Midbrain (tissue), 1 donor: ENCODE measurements at regions not wholly inside any gene's neighbourhood (a gene's known extent, or its start where the extent isn't known, plus 50 kb on each side); places are given as distances from the start of the nearest gene placed in this dataset.

ENCODE experiments used
- DNase-seq: peaks from one replicate; lab custom pipeline; 2025; lab: John Stamatoyannopoulos, UW

GRCh38 chr15:98420837-98421236 lies 227.5 kb upstream of the IGF1R start:
- no peak for DNase-seq

GRCh38 chr15:98421419-98422129 lies 226.8 kb upstream of the IGF1R start:
- peak; percentile 69 for DNase-seq

- DNase-seq = no peak
Observed at GRCh38 chr15:98422130-98422478, 226.2 kb upstream of the IGF1R start.

GRCh38 chr15:98425173-98425572 lies 223.2 kb upstream of the IGF1R start:
- no peak for DNase-seq

GRCh38 chr15:98427321-98427720 lies 221.0 kb upstream of the IGF1R start:
- no peak for DNase-seq

GRCh38 chr15:98428253-98428989 lies 219.9 kb upstream of the IGF1R start:
- peak; percentile 41 for DNase-seq

- DNase-seq = no peak
Observed at GRCh38 chr15:98431171-98431570, 217.2 kb upstream of the IGF1R start.

- DNase-seq = no peak
Observed at GRCh38 chr15:98433346-98433745, 215.0 kb upstream of the IGF1R start.

GRCh38 chr15:98433856-98434255 lies 214.5 kb upstream of the IGF1R start:
- no peak for DNase-seq

- DNase-seq = no peak
Observed at GRCh38 chr15:98437752-98438151, 210.6 kb upstream of the IGF1R start.

GRCh38 chr15:98438326-98438725 lies 210.0 kb upstream of the IGF1R start:
- no peak for DNase-seq

- DNase-seq = no peak
Observed at GRCh38 chr15:98438907-98439306, 209.4 kb upstream of the IGF1R start.

- DNase-seq = no peak
Observed at GRCh38 chr15:98439523-98439942, 208.8 kb upstream of the IGF1R start.

GRCh38 chr15:98440917-98441316 lies 207.4 kb upstream of the IGF1R start:
- DNase-seq = no peak

- DNase-seq = no peak
Observed at GRCh38 chr15:98441599-98441998, 206.7 kb upstream of the IGF1R start.

- DNase-seq = peak; percentile 11
Observed at GRCh38 chr15:98442379-98442833, 205.9 kb upstream of the IGF1R start.

GRCh38 chr15:98442901-98443300 lies 205.4 kb upstream of the IGF1R start:
- DNase-seq = no peak

- DNase-seq = no peak
Observed at GRCh38 chr15:98443526-98443925, 204.8 kb upstream of the IGF1R start.

- DNase-seq = no peak
Observed at GRCh38 chr15:98444138-98444537, 204.2 kb upstream of the IGF1R start.

GRCh38 chr15:98445315-98445714 lies 203.0 kb upstream of the IGF1R start:
- no peak for DNase-seq

GRCh38 chr15:98446083-98446482 lies 202.3 kb upstream of the IGF1R start:
- DNase-seq = no peak

- no peak for DNase-seq
Observed at GRCh38 chr15:98447069-98447468, 201.3 kb upstream of the IGF1R start.

- DNase-seq = no peak
Observed at GRCh38 chr15:98451236-98451635, 197.1 kb upstream of the IGF1R start.

GRCh38 chr15:98452238-98452637 lies 196.1 kb upstream of the IGF1R start:
- DNase-seq = no peak
